HK-2 (cell line): ENCODE measurements at regions not wholly inside any gene's neighbourhood (a gene's known extent, or its start where the extent isn't known, plus 50 kb on each side); places are given as distances from the start of the nearest gene placed in this dataset.
A peak's percentile ranks its signal among the peaks of the same experiment; 100 is the strongest.

Experiments
- DNase-seq: peaks from one replicate; pipeline ENCODE4 v3.0.0-alpha.2; 2018; ENCODE audit not compliant: unreplicated experiment

DNA sequence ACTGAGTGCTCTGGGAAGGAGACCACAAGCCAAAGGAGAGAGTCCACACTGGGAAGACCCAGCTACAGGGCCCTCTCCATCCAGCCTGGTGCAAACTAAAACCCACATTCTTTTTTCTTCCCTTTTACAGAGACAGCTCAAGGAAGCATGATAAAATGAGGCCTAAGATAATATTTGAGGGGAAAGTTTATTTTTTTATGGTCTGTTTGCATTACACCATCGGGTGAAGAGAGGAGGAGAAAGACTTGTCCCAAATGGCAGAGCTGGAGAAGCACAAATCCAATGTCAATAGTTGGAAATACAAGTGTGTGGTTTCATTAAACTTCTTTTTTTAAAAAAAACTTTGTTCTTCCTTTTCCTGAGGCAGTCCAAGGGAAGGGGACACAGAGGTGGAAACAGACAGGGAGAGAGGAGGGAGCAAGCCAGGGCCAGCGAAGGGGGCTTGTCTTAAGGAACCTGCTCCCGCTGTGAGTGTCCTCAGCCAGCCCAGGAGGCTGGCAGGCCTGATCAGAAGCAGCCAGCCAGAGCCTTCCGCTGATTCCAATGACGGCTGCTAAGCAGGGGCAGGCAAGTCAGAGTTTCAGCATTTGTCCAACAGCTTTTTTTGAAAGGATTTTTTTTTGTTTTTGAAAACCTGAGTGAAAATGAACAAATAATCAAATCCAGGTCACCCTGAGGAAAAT is 203.8 kb upstream of the SIX2 start:
- DNase-seq: no peak

DNA sequence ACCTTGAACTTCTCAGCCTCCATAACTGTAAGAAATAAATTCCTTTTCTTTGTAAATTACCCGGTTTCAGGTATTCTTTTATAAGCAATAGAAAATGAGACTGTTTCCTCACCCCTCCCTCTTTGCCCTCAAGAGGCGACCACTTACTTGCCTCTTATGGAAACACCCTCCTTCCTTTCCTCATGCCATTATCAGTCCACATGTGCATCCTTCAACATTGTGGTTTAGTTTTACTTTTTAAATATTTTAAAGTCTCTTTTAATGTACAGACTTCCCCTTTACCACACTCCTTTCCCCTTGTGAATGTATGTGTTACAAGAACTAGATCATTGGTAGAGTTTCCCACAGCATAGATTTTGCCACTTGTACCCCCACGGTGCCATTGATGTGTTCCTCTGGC is 202.4 kb upstream of the SIX2 start:
- no peak for DNase-seq

DNA sequence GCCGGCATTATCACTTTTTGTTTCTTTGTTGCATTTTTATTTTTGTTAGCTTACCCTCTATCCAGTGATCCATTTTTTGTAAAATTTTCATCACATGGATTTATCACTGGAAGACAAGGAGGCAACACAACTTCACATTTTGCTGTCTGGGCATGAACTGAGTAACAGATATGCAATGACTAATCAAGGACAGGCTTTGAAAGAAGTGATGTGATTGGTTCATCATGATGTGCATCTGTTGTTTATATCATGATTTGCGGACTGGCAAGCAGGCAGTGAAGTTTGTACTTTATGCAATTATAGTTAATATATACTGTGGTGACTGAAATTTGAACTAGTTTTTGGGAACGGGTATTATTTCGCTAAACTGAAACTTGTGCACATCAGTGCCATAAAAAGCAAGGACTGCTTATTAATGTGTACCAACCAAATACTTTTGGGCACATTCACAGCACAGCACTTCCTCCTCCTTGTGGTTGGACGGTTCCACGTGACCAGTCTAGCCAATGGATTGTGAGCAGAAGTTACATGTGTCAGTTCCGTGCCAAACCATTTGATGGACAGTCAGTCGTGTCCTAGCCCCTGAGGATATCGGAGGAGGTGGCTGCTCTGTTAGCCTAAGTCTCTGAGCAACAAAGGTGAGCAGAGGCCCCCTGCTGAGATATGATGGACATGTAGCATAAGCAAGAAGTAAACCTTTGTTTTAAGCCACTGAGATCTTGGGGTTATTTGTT is 201.4 kb upstream of the SIX2 start:
- DNase-seq: peak; percentile 45

DNA sequence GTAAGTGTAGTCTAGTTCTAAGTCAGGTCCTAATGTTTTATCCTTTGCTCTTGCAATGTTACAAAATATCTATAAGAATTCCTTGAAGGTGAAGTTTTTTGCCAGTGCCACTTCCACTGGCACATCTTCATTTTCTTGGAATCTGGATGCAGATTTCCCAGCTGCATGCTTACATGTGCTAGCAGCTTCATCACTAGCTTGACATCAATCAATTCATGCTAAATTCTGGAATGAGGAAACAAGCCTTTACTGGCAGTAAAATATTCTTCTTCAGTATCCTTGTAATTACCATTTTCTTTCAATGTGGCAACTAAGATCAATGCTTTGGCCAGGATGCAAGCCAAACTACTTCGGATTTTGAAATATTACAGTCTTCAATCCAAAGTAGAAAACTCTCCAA is 200.6 kb upstream of the SIX2 start:
- no peak for DNase-seq

DNA sequence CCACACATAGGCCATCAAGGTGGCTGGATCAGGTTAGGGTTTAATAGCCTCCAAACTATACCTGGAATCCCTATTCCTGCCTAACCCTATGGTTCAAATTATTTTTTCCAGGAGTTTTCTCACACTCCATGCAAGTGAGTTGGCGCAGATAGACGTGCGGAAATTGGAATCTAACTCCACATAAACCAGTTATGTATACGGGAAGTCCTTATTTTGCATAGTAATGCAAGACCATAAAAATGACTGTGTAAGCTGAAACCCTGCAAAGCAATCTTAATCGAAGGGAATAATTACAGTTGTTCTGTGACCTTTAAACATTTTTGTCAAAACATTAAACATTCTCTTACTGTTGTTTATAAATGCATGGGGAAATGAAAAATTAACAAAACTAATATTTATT is 200.1 kb upstream of the SIX2 start:
- DNase-seq: no peak

DNA sequence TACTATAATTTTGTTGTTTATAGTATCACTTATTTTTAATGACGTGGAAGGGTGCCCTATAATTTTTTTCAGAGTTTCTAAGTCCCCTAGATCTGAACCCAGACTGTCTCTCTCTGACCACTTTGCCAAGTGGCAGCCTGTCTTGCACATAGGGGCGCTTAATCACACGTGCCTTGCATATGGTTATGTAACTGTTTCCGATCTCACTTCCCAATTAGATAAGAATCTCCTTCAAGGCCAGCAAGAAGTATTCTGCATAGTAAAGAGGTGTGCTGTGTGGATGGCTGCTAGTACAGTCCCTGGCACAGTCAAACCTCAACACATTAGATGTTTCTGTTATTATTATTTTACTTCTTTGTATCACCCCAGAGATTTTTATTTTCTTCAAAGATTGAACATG is 197.8 kb upstream of the SIX2 start:
- no peak for DNase-seq

DNA sequence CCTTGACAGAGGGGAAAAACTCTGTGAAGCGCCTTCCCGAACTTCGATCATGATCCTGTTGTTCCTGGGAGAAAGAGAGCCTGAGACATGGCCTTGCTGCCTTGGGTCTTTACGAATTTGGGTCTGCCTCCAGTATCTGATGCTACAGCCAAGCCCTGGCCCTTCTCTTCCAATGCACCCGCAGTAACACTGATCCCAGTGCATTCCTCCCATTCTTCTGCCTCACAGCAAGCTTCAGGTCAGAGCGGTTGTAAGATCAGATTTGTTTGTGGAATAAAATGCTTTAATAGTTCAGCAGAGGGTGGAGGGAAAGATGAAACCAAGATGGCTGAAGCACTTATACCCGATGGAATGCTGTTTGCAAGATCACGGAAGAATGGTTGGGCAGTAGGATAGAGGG is 196.7 kb upstream of the SIX2 start:
- no peak for DNase-seq

DNA sequence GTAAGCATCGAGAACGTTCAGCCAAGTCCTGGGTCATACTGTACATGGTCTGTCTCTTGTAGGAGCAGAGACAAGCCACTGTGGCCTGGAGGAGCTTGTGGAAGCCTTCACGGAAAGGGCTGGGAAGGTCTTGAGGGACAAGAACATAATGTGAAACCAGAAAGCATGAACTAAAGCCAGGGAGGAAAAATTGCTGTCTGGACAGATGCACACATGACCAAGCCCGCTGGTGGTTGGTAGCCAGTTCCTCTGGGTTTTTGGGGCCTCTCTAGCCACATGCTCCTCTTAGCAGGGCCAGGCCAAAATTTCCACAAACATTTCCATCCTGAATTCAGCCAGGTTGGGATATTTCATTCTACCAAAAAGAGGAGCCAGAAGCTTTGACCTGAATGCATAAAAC is 196.2 kb upstream of the SIX2 start:
- DNase-seq: no peak

DNA sequence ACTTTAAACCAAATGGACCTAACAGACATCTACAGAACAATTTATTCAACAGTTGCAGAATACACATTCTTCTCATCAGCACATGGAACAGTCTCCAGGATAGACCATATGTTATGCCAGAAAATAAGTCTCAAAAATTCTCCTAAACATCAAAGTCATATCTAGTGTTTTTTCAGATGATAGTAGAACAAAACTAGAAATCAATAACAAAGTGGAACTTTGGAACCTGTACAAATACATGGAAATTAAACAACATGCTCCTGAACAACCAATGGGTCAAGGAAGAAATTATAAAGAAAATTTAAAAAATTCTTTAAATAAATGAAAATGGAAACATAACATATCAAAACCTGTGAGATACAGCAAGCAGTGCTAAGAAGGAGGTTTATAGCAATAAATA is 194.1 kb upstream of the SIX2 start:
- no peak for DNase-seq

DNA sequence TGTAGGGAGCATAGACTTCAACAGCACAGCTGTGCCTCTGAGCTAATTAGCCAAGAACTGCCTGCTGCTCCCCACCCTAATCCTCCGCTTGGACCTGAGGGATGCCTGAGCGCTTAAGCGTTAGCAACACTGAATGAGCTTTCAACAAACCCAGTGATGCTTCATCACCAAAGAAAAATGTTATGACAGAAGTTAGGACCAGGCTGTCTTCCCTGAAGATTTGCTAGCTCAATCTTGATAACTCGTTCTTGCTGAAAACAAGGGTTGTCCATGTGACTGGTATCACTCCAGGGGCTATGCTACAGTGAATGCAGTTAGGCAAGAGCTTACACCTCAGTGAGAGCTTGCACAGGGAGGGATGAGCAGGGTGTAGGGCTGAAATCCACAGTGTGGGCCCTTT is 190.7 kb upstream of the SIX2 start:
- no peak for DNase-seq

DNA sequence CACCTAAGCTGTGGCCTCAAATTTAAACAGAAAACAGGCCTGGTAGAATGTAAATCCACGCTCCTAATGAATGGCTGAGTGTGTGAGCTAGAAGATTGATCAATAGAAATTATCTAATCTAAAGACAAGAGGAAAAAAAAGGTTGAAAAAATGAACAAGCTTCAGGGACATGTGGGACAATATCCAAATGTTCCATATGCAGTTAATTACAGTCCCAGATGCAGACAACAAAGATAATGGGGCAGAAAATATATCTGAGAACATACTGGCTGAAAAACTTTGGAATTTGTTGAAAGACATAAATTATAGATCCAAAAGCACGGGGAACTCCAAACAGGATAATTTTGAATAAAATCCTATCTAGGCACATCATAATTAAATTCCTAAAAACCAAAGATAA is 186.7 kb upstream of the SIX2 start:
- no peak for DNase-seq

DNA sequence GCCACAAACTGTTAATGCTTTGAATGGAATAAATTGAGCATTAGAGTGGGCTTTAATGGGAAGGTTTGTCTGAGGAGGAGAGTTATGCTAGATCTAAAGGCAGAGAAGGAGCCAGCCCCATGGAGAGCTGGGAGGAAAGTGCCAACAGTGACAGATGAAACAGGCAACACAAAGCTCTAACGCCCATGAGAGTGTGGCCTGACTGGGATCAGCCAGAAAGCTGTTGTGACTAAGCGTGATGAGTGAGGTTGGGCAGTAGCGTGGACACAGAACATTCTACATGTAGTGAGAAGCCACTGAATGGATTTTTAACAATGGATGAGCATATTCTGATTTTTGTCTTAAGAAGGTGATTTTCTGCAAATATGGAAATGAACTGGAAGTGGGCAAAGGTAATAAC is 185.3 kb upstream of the SIX2 start:
- DNase-seq: no peak

DNA sequence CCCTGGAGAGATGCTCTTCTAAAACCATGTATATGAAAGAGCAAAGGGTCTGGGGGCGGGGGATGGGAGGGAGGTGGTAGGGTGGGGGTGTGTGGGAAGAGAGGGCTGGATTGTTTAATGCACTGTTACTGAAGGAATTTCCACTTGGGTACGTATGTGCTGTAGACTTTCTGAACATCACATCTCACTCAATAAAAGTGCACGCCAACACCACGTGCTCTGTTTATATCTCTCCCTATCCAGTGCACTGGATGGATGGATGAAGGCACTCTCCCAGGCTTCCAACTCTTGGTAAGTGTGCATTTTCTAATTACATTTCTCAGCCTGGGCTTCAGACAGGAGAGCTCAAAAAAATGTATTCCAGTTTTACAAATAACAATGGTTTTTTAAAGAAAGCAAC is 184.3 kb upstream of the SIX2 start:
- no peak for DNase-seq

DNA sequence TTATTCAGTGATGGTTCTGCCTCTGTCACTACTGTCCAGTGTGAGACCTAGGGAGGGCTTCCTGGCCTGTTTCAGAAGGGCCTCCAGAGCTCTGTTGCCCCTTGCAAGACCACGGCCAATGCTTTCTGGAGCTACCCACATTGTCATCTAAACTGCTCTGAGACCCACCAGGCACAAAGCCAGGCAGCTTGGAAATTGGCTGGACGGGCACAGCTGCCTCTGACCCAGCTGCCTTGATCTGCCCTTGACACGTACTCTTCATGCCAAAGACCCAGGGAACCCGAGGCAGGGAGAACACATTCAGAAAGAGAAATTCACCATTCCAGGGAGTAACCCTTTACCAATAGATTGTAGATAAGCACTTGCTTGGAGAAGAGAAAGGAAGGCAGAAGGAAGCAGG is 183.7 kb upstream of the SIX2 start:
- DNase-seq: no peak

DNA sequence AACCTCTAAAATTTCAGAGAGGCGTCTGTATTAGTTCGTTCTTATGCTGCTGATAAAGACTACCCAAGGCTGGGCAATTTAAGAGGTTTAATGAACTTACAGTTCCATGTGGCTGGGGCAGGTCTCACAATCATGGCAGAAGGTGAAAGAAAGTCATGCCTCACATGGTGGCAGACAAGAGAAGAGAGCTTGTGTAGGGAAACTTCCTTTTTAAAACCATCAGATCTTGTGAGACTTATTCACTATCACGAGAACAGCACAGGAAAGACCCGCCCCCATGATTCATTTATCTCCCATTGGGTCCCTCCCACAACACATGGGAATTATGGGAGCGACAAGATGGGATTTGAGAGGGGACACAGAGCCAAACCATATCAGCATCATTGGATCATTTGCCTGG is 183.2 kb upstream of the SIX2 start:
- DNase-seq: no peak

DNA sequence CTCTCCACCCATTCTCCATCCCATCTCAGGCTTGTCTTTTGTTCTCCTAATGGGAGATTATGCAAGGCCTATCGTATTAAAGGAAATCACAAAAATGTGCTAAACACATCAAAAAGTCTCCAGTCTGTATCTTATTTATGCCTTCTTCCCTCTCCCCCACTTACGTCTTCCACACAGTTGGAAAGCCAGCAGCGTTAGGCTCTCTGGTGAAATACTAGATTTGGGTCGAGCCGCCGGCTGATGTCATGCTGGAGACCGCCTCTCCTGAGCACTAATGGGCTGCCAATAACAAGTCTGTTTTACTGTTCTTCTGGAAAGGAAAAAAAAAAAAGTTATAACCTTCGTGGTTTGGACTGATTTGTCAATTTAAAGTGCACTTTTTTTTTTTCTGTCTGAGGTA is 182.7 kb upstream of the SIX2 start:
- no peak for DNase-seq

DNA sequence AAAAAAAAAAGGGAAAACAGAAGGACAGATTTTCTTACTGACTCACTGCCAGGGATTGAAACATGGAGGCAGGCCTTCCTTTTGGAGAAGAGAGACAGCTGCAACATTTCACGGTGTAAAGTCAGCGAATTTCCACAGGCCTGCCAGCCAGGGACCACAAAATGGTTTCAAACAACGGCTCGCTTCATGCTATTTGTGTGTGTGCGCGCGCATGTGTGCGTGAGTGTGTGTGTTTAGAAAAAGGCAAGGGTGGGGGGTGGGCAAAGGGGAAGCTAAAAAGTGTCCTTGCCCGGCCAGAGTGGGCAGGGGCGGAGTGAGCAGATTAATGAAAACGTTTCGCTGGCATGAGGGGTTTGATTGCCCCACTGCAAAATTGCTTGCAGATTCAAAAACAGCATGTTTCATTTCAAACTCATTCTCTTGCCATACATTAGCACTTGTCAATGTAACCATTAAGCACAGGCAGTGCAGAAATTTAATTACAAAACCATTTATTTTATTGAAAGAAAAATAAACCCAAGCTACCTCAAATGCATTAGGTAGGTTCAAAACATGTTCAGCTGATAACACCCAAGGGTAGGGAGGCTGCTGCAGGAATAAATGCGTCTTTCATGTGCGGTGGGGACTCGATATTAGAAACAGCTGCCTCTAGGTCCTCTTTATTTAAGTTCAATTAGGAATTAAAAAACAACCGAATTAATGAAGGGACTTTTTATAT is 182.1 kb upstream of the SIX2 start:
- no peak for DNase-seq

DNA sequence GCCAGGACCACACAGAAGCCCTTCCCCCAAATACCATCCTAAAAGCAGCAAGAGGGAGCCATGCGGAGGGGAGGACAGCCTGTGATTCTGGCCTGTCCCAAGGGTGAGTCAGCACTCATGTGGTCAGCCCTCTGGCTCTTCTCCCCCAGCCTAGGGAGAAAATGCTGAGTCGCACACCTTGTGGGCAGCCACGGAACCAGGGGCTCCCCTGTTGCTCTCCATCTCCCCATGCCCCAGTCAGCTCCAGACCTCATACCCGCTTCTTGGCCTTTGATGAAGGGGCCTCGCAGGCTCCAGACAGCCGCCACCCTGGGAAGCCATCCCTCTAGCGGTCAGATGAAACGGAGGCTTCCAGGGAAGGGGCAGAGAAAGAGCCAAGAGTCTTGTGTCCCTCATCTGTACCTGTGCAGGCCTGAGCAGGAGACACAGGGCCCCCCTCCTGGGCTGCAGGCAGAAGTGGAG is 181.3 kb upstream of the SIX2 start:
- peak; percentile 35 for DNase-seq

DNA sequence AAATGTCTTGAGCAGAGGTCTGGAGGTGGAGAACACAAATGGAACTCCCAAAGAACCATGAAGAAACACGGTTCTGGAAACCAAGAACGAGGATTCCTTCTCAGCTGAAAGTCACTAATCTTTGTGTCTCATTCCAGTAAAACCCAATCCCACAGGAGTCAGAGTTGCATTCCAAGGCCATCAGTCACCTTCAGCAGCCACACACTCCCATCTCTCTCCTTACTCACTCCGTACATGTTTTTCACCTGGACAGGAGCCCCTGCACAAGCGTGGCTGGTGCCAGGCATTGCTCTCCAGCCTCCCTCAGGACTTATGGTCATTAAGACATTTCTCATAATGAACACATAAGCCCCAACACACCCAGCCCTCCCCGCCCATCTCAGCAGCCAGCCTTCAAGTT is 175.4 kb upstream of the SIX2 start:
- DNase-seq: peak; percentile 31

DNA sequence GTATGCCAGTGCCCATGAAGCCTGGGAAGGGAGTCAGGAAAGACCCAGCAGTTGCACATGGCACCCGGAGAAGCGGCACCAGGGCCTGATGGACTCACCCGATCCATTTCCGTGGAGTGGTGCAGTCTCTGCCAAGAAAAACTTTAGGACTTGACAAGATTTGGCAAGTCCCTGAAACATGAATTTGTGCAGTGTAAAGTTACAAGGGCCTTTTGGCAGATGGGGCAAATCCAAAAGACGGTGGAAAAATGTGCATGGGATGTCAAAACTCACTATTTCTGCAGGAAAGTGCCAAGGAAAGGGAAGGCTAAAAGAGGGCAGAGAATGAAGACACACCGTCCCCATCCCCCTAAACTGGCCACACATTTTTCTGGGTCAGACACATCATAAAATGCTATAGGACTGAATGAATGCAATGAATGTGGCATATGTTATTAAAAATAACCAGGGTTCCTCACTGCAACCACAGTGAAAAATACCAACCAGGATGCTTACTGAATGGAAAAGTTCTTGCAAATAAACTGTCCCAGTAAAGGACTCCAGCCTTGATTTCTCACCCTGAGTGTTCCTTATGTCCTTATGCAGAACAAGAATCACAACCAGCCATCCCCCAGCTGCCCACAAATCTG is 173.5 kb upstream of the SIX2 start:
- no peak for DNase-seq

DNA sequence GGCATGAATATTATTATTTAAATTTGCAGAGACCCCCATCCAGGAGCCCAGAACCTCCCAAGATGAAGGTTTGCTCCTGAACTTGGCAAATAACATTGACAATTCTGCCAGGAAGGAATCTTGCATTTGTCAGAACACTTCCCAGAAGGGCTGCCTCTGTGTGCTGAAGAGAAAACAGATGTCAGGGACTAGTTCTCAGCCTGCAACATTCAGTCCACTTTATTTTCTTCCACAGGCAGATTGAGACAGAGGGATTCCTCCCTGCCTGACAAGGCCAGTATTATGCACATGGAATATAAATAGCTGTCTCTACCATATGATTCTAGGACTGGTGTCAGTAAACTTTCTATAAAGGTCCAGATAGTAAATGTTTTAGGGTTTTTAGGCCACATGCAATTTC is 171.5 kb upstream of the SIX2 start:
- DNase-seq: no peak

DNA sequence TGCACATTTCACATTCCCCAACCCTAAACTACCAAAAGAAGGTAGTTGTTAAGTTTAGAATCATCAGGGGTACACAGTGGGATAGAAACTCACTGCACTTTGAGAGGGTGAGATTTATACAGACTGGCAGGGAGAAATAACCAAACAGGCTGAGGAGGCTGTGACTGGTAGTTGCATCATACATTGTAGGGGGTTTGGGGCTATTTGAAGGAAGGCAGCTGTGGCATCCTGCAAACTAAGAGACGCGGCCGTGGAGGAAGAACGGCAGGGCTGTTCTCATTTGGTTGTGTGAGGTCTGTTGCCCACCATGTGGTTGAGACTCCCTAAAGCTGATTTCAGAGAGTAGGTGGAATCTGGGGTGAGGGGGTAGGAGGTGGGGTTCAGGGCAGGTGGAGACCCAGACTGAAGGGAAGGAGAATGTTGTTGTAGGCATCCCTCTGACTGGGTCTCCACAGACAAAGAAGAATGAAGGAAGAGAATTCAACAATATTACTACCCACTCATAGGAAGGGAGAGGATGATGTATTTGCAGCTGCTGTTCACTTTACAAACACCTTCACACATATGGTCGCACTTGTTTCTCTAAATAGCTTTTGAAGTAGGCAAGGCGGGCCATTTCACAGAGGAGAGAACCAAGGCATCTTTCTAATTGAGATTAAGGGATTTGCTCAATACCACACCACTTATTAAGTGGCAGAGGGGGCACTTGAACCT is 170.9 kb upstream of the SIX2 start:
- no peak for DNase-seq
